ENCODE measurements at regions not wholly inside any gene's neighbourhood (a gene's known extent, or its start where the extent isn't known, plus 50 kb on each side); places are given as distances from the start of the nearest gene placed in this dataset.

GRCh38 chr7:34584526-34584925 is 73.5 kb upstream of the NPSR1 start:
- no peak for TF ChIP-seq EZH2phosphoT487 (IDR thresholded peaks at IDR 0.05; ENCODE audit: low read depth, severe bottlenecking, unreplicated experiment)
- TF ChIP-seq CTCF (IDR thresholded peaks at IDR 0.05; ENCODE audit: poor library complexity) = no peak
- TF ChIP-seq EZH2 (IDR thresholded peaks at IDR 0.05; ENCODE audit: borderline replicate concordance) = no peak
